ENCODE measurements at regions not wholly inside any gene's neighbourhood (a gene's known extent, or its start where the extent isn't known, plus 50 kb on each side); places are given as distances from the start of the nearest gene placed in this dataset.

GRCh38 chr9:14380061-14380836 lies 66.3 kb upstream of the NFIB start:
- H3K27ac ChIP-seq (ENCODE audit: low read length): no peak overlapping the region
- H3K9me3 ChIP-seq (ENCODE audit: control insufficient read depth, insufficient read depth, low read length): no peaks in the 10 kb centered on the region
- no peaks in the 10 kb centered on the region for H3K4me1 ChIP-seq (ENCODE audit: control insufficient read depth, insufficient read depth, low read length)
- H3K36me3 ChIP-seq (ENCODE audit: control insufficient read depth, insufficient read depth, low read length): no peaks in the 10 kb centered on the region
- no peak for DNase-seq (ENCODE audit: low read depth, low spot score)
- H3K27me3 ChIP-seq (ENCODE audit: control insufficient read depth, insufficient read depth, low read length): no peaks in the 10 kb centered on the region
- H3K4me3 ChIP-seq (ENCODE audit: low read length): no peak overlapping the region
- no CpG with 5 or more reads among the region's 3 CpGs for WGBS (ENCODE audit: insufficient coverage, insufficient read length)

- Histone ChIP-seq H3K4me3 (ENCODE audit: low read length) (no peak overlapping the region), H3K27ac (ENCODE audit: low read length) (no peak overlapping the region), H3K4me1 (ENCODE audit: control insufficient read depth, insufficient read depth, low read length) (no peaks in the 10 kb centered on the region), H3K9me3 (ENCODE audit: control insufficient read depth, insufficient read depth, low read length) (no peaks in the 10 kb centered on the region), H3K27me3 (ENCODE audit: control insufficient read depth, insufficient read depth, low read length) (no peaks in the 10 kb centered on the region), H3K36me3 (ENCODE audit: control insufficient read depth, insufficient read depth, low read length) (no peaks in the 10 kb centered on the region)
- no peak for DNase-seq (ENCODE audit: low read depth, low spot score)
- WGBS (ENCODE audit: insufficient coverage, insufficient read length): no CpG with 5 or more reads among the region's 4 CpGs
Observed at GRCh38 chr9:14379280-14379679, 65.3 kb upstream of the NFIB start.

- no CpG with 5 or more reads among the region's 4 CpGs for WGBS (ENCODE audit: insufficient coverage, insufficient read length)
- Histone ChIP-seq H3K4me3 (ENCODE audit: low read length) (no peak overlapping the region), H3K9me3 (ENCODE audit: control insufficient read depth, insufficient read depth, low read length) (no peaks in the 10 kb centered on the region), H3K36me3 (ENCODE audit: control insufficient read depth, insufficient read depth, low read length) (no peaks in the 10 kb centered on the region), H3K4me1 (ENCODE audit: control insufficient read depth, insufficient read depth, low read length) (peaks cover 1% of the 10 kb centered on the region; the same call in 1 of the 2 replicates), H3K27ac (ENCODE audit: low read length) (no peak overlapping the region), H3K27me3 (ENCODE audit: control insufficient read depth, insufficient read depth, low read length) (no peaks in the 10 kb centered on the region)
- DNase-seq (ENCODE audit: low read depth, low spot score): no peak
Observed at GRCh38 chr9:14373706-14374105, 59.8 kb upstream of the NFIB start.

- DNase-seq (ENCODE audit: low read depth, low spot score): no peak
- no peaks in the 10 kb centered on the region for H3K27me3 ChIP-seq (ENCODE audit: control insufficient read depth, insufficient read depth, low read length)
- no peaks in the 10 kb centered on the region for H3K36me3 ChIP-seq (ENCODE audit: control insufficient read depth, insufficient read depth, low read length)
- H3K4me1 ChIP-seq (ENCODE audit: control insufficient read depth, insufficient read depth, low read length): peaks cover 1% of the 10 kb centered on the region; the same call in 1 of the 2 replicates
- H3K9me3 ChIP-seq (ENCODE audit: control insufficient read depth, insufficient read depth, low read length): no peaks in the 10 kb centered on the region
- H3K27ac ChIP-seq (ENCODE audit: low read length): no peak overlapping the region
- H3K4me3 ChIP-seq (ENCODE audit: low read length): no peak overlapping the region
Observed at GRCh38 chr9:14373336-14373666, 59.4 kb upstream of the NFIB start.

GRCh38 chr9:14372437-14373335 lies 58.7 kb upstream of the NFIB start:
- Histone ChIP-seq H3K27me3 (ENCODE audit: control insufficient read depth, insufficient read depth, low read length) (no peaks in the 10 kb centered on the region), H3K27ac (ENCODE audit: low read length) (no peak overlapping the region), H3K36me3 (ENCODE audit: control insufficient read depth, insufficient read depth, low read length) (no peaks in the 10 kb centered on the region), H3K4me3 (ENCODE audit: low read length) (no peak overlapping the region), H3K4me1 (ENCODE audit: control insufficient read depth, insufficient read depth, low read length) (peaks cover 1% of the 10 kb centered on the region; the same call in 1 of the 2 replicates), H3K9me3 (ENCODE audit: control insufficient read depth, insufficient read depth, low read length) (no peaks in the 10 kb centered on the region)
- no peak for DNase-seq (ENCODE audit: low read depth, low spot score)
- no CpG with 5 or more reads among the region's 4 CpGs for WGBS (ENCODE audit: insufficient coverage, insufficient read length)

GRCh38 chr9:14369011-14369410 lies 55.1 kb upstream of the NFIB start:
- peaks cover 1% of the 10 kb centered on the region; the same call in 1 of the 2 replicates for H3K4me1 ChIP-seq (ENCODE audit: control insufficient read depth, insufficient read depth, low read length)
- H3K9me3 ChIP-seq (ENCODE audit: control insufficient read depth, insufficient read depth, low read length): no peaks in the 10 kb centered on the region
- no peak overlapping the region for H3K27ac ChIP-seq (ENCODE audit: low read length)
- H3K4me3 ChIP-seq (ENCODE audit: low read length): no peak overlapping the region
- no peaks in the 10 kb centered on the region for H3K27me3 ChIP-seq (ENCODE audit: control insufficient read depth, insufficient read depth, low read length)
- no peaks in the 10 kb centered on the region for H3K36me3 ChIP-seq (ENCODE audit: control insufficient read depth, insufficient read depth, low read length)
- no peak for DNase-seq (ENCODE audit: low read depth, low spot score)
- no CpG with 5 or more reads among the region's 6 CpGs for WGBS (ENCODE audit: insufficient coverage, insufficient read length)

- Histone ChIP-seq H3K4me3 (ENCODE audit: low read length) (no peak overlapping the region), H3K36me3 (ENCODE audit: control insufficient read depth, insufficient read depth, low read length) (no peaks in the 10 kb centered on the region), H3K9me3 (ENCODE audit: control insufficient read depth, insufficient read depth, low read length) (no peaks in the 10 kb centered on the region), H3K27me3 (ENCODE audit: control insufficient read depth, insufficient read depth, low read length) (no peaks in the 10 kb centered on the region), H3K27ac (ENCODE audit: low read length) (no peak overlapping the region), H3K4me1 (ENCODE audit: control insufficient read depth, insufficient read depth, low read length) (no peaks in the 10 kb centered on the region)
- no peak for DNase-seq (ENCODE audit: low read depth, low spot score)
- WGBS (ENCODE audit: insufficient coverage, insufficient read length): no CpG with 5 or more reads among the region's 10 CpGs
Observed at GRCh38 chr9:14366076-14366475, 52.1 kb upstream of the NFIB start.

- no CpG with 5 or more reads among the region's 3 CpGs for WGBS (ENCODE audit: insufficient coverage, insufficient read length)
- Histone ChIP-seq H3K27ac (ENCODE audit: low read length) (no peak overlapping the region), H3K9me3 (ENCODE audit: control insufficient read depth, insufficient read depth, low read length) (no peaks in the 10 kb centered on the region), H3K36me3 (ENCODE audit: control insufficient read depth, insufficient read depth, low read length) (no peaks in the 10 kb centered on the region), H3K27me3 (ENCODE audit: control insufficient read depth, insufficient read depth, low read length) (no peaks in the 10 kb centered on the region), H3K4me3 (ENCODE audit: low read length) (no peak overlapping the region), H3K4me1 (ENCODE audit: control insufficient read depth, insufficient read depth, low read length) (peaks cover under 1% of the 10 kb centered on the region; the same call in 1 of the 2 replicates)
- DNase-seq (ENCODE audit: low read depth, low spot score): no peak
Observed at GRCh38 chr9:14365670-14366069, 51.7 kb upstream of the NFIB start.
